ENCODE measurements at regions not wholly inside any gene's neighbourhood (a gene's known extent, or its start where the extent isn't known, plus 50 kb on each side); places are given as distances from the start of the nearest gene placed in this dataset.

DNA sequence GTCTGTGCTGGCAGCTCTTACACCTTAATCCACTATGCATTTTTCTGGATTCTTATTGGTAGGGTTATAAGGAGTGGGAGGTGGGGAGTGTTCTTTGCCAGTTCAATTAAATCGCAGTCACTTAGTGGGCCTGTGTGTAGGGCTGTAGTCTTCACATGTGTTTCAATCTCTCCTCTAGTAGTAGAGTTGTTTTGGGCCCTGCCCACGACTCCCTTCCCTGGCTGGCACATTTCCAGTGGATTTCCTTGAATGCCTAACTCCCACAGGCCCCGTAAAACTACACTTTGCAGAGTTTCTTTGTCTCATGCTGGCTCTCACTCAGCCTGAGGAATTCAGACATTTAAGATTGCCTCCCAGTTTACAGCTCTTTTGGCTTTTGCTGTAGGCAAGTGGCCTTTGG is 414.0 kb upstream of the OPRM1 start:
- DNase-seq (ENCODE audit: low spot score) = peak; percentile 47

GRCh38 chr6:153624528-153624927 is 414.5 kb upstream of the OPRM1 start:
- no peak for DNase-seq (ENCODE audit: low spot score)

- no peak for DNase-seq (ENCODE audit: low spot score)
These were observed 415.5 kb upstream of the OPRM1 start for GRCh38 chr6:153623496-153623895.

DNA sequence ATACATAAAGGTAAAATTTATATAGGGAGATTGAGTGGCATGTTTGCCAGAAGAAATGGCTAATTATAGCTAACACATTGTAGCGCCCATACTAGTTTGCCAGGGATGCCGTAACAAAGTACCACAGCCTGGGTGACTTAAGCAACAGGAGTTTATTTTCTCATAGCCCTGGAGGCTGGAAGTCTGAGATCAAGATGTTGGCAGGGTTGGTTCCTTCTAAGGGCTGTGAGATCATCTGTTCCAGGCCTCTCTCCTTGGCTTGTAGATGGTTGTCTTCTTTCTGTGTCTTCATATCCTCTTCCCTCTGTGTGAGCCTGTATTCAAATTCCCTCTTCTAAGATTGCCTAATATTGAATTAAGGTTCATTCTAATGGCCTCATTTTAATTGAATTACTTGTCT is 417.5 kb upstream of the OPRM1 start:
- no peak for DNase-seq (ENCODE audit: low spot score)

- no peak for DNase-seq (ENCODE audit: low spot score)
These were observed 418.0 kb upstream of the OPRM1 start for GRCh38 chr6:153621070-153621469.

GRCh38 chr6:153618371-153619322 is 420.4 kb upstream of the OPRM1 start:
- DNase-seq (ENCODE audit: low spot score) = no peak

GRCh38 chr6:153616506-153616905 is 422.5 kb upstream of the OPRM1 start:
- no peak for DNase-seq (ENCODE audit: low spot score)

- DNase-seq (ENCODE audit: low spot score) = no peak
These were observed 425.2 kb upstream of the OPRM1 start for GRCh38 chr6:153613719-153614455.

DNA sequence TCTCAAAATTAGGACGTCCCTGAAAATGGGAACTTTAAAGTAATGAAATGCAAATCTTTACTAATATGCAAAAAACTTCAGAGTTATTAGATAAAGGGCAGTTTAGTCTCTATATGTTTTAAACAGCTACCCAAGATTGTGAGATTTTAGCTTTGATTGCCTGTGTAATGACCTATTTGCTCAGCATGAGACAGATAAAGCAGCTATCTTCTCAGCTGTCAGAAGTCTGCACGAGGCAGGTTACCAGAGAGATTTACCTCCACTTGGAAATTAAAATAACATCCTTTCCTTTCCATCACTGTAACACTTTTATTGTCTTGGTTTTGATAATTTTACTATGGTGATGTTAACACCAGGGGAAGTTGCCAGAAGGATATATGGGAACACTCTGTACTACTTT is 436.6 kb upstream of the OPRM1 start:
- DNase-seq (ENCODE audit: low spot score) = no peak

- DNase-seq (ENCODE audit: low spot score) = no peak
These were observed 439.1 kb upstream of the OPRM1 start for GRCh38 chr6:153599901-153600300.

DNA sequence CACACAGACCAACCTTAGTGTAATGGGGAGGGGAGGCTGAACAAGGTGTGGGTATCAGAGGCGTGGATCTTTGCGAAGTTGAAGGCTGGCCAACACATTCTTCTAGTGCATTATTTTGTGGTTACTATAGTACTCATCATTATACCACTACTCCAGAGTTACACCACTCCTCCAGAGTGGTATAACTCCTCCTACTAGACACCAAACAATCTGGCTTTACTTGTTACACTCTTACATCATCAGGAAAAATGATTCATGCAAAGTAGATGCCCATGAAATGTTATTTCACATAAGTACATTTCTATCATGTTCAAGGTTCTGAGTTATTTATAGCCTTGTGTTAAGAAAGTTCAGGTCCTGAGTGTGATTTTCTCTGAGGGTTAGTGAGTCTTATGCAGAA is 443.1 kb upstream of the OPRM1 start:
- DNase-seq (ENCODE audit: low spot score) = no peak

DNA sequence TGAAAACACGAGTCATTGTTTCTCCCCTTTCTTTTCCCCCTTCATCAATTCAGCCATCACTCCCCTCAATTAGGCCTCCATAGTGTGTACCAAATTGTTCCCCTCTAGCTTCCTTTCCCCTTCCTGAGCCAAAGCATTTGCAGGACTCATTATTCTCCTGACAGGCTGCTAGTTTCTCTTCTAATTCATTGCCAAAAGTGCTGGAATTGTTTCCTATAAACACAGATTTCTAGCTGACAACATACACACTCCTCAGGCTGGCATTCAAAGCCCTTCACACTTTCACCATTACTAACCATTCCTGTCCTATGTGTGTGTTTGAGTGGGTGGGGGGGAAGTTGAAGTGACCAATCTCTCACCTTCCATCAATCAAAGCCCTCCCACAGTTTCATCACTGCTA is 444.2 kb upstream of the OPRM1 start:
- no peak for DNase-seq (ENCODE audit: low spot score)

GRCh38 chr6:153591159-153591558 is 447.9 kb upstream of the OPRM1 start:
- no peak for DNase-seq (ENCODE audit: low spot score)

DNA sequence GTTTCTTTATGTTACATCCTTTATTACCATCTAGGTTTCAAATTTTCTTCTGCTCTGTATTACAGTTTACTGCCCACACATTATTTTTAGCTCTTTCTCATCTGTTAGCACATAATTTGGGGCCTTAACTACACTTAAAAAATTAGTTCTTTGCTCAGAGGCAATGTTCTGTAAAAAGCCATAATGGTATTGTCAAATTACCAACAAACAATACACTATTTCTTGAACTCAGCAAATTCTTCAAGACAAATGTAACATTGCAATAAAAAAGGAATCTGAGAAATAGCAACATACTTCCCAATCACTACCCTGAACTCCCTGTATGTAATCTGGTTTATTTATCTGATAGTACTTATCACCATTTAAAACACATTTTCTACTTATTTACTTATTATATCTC is 448.6 kb upstream of the OPRM1 start:
- DNase-seq (ENCODE audit: low spot score) = no peak

GRCh38 chr6:153588330-153588729 is 450.7 kb upstream of the OPRM1 start:
- DNase-seq (ENCODE audit: low spot score) = no peak

GRCh38 chr6:153583685-153584084 is 452.6 kb upstream of the RGS17 start:
- no peak for DNase-seq (ENCODE audit: low spot score)

GRCh38 chr6:153580776-153581175 is 449.7 kb upstream of the RGS17 start:
- no peak for DNase-seq (ENCODE audit: low spot score)

- DNase-seq (ENCODE audit: low spot score) = no peak
These were observed 444.4 kb upstream of the RGS17 start for GRCh38 chr6:153575528-153575927.

DNA sequence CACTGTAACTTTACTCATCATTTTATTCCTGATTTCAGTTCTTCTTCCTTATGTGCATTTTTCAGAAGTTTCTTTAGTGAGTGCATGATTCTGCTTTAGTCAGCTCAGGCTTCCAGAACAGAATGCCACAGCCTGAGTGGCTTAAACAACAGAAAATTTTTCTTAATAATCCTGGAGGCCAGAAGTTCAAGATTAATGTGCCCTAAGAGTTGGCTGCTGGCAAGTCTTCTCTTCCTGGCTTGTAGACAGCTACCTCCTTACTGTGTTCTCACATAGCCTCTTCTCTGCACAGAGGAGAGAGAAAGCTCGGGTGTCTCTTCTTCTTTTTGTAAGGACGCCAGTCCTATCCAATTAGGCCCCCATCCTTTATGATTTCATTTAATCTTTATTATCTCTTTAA is 443.1 kb upstream of the RGS17 start:
- DNase-seq (ENCODE audit: low spot score) = no peak

DNA sequence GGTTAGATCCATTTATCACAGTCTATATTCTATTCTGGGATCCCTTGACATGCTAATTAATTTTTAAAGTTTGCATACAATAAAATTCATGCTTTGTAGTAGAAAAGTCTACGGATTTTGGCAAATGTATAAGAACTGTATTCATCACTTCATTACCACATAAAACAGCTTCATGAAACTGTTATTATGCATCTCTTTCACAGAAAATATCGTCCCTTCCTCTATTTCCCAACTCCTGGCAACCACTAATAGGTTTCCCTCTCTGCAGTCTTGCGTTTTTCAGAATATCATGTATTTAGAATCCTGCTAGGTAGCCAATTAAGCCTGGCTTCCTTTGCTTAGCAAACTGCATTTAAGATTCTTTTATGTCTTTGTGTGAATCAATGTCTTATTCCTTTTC is 441.3 kb upstream of the RGS17 start:
- no peak for DNase-seq (ENCODE audit: low spot score)

- DNase-seq (ENCODE audit: low spot score) = no peak
These were observed 437.5 kb upstream of the RGS17 start for GRCh38 chr6:153568628-153569027.

DNA sequence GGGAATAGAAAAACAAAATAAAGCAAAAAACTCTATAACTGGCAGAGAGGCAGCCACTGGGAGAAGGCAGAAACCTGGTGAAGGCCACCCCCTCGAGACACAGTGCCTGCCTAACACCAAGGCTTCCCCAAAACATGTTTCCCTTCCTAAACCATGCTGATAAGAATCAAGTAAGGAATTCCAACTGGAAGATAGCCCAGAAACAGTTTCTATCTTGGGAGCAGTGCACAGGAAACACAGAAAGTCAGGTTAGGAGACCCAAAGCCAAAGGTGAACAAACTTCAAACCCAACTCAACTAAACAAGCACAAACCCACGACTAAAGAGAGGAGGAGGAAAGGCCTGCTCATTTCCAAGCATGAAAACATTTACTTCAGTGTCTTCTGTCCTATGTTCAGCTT is 433.7 kb upstream of the RGS17 start:
- no peak for DNase-seq (ENCODE audit: low spot score)

- DNase-seq (ENCODE audit: low spot score) = no peak
These were observed 431.9 kb upstream of the RGS17 start for GRCh38 chr6:153563001-153563400.

Data from ecto neural progenitor cell (in vitro differentiated cells).